CD14-positive monocyte (primary cell): ENCODE measurements at regions not wholly inside any gene's neighbourhood (a gene's known extent, or its start where the extent isn't known, plus 50 kb on each side); places are given as distances from the start of the nearest gene placed in this dataset.
A peak's percentile ranks its signal among the peaks of the same experiment; 100 is the strongest.

Experiments used
- DNase-seq, 3 donors: peaks; one replicate each; pipeline ENCODE4 v3.0.0-alpha.2; 2011 to 2022
- H2AFZ ChIP-seq: 2 replicates; pipeline ENCODE4 v1.6.0; 2012; ENCODE audit warnings: mild to moderate bottlenecking, low read depth, low read length, inconsistent platforms; ENCODE audit not compliant: insufficient read depth, poor library complexity, severe bottlenecking
- H3K27ac ChIP-seq, 2 donors: 1 replicate in 1 of 2; 2 replicates in 1 of 2; pipeline ENCODE4 v1.5.1; 2012 to 2013; ENCODE audit warnings: low read length in 2 of 2, control low read depth in 1 of 2, inconsistent platforms in 1 of 2, low read depth in 1 of 2, mild to moderate bottlenecking in 1 of 2
- H3K27me3 ChIP-seq, 2 donors: one replicate each; pipeline versions ENCODE4 v1.6.0 to v1.6.1; 2011 to 2013; ENCODE audit warnings: low read length in 2 of 2; ENCODE audit not compliant: control insufficient read depth in 2 of 2, insufficient read depth in 2 of 2
- H3K36me3 ChIP-seq, 2 donors: replicated peaks in 1 of 2; 1 replicate in 1 of 2; 2 replicates in 1 of 2; pipeline versions ENCODE4 v1.5.1 to v1.6.1; 2012 to 2013; ENCODE audit warnings: low read length in 2 of 2, control low read depth in 1 of 2, inconsistent platforms in 1 of 2, mild to moderate bottlenecking in 1 of 2; ENCODE audit not compliant: insufficient read depth in 2 of 2, control insufficient read depth in 1 of 2
- H3K4me1 ChIP-seq, 2 donors: 1 replicate in 1 of 2; 2 replicates in 1 of 2; pipeline versions ENCODE4 v1.5.1 to v1.6.1; 2012 to 2013; ENCODE audit warnings: low read length in 2 of 2, control low read depth in 1 of 2, inconsistent platforms in 1 of 2, mild to moderate bottlenecking in 1 of 2, moderate library complexity in 1 of 2; ENCODE audit not compliant: insufficient read depth in 2 of 2, control insufficient read depth in 1 of 2
- H3K4me2 ChIP-seq: replicated peaks from 2 replicates; pipeline ENCODE3; 2012; ENCODE audit warnings: low read length, moderate library complexity, mild to moderate bottlenecking; ENCODE audit not compliant: poor library complexity, severe bottlenecking; ENCODE audit errors: extremely low read depth
- H3K4me3 ChIP-seq, 3 experiments: fragments of 200-600 bp in 1 of 3; sonication (generic) in 1 of 3; replicated peaks in 1 of 3; 1 replicate in 2 of 3; 2 replicates in 1 of 3; pipeline ENCODE4 v1.5.1; 2011 to 2013; ENCODE audit warnings: low read length in 3 of 3, mild to moderate bottlenecking in 3 of 3, control low read depth in 2 of 3, low read depth in 2 of 3, inconsistent platforms in 1 of 3, moderate library complexity in 1 of 3
- H3K79me2 ChIP-seq: 2 replicates; pipeline ENCODE4 v1.6.0; 2012; ENCODE audit warnings: mild to moderate bottlenecking, control low read depth, inconsistent platforms, low read length, moderate library complexity; ENCODE audit not compliant: insufficient read depth
- H3K9ac ChIP-seq: 2 replicates; pipeline ENCODE4 v1.6.0; 2017; ENCODE audit warnings: low read length, mild to moderate bottlenecking; ENCODE audit not compliant: insufficient read depth, poor library complexity, severe bottlenecking
- H3K9me3 ChIP-seq, 2 donors: replicated peaks in 1 of 2; 1 replicate in 1 of 2; 2 replicates in 1 of 2; pipeline versions ENCODE4 v1.5.1 to v1.6.1; 2012 to 2013; ENCODE audit warnings: low read length in 2 of 2, control low read depth in 1 of 2; ENCODE audit not compliant: control insufficient read depth in 1 of 2, insufficient read depth in 1 of 2
- H4K20me1 ChIP-seq: 2 replicates; pipeline ENCODE4 v1.6.0; 2012; ENCODE audit warnings: mild to moderate bottlenecking, low read length, control low read depth, moderate library complexity; ENCODE audit not compliant: insufficient read depth
- H3K27ac Mint-ChIP-seq, 7 donors: one replicate each; pipeline ENCODE4 v1.8.0; 2020; ENCODE audit warnings: mild to moderate bottlenecking in 7 of 7, mixed read lengths in 7 of 7, moderate library complexity in 6 of 7, inconsistent platforms in 2 of 7
- H3K27me3 Mint-ChIP-seq, 3 donors: one replicate each; pipeline ENCODE4 v1.8.0; 2021 to 2022; ENCODE audit warnings: low read depth in 3 of 3, mild to moderate bottlenecking in 3 of 3, mixed read lengths in 3 of 3, moderate library complexity in 3 of 3, inconsistent platforms in 1 of 3
- H3K36me3 Mint-ChIP-seq, 2 donors: one replicate each; pipeline ENCODE4 v1.8.0; 2020; ENCODE audit warnings: mixed read lengths in 2 of 2, inconsistent platforms in 1 of 2, mild to moderate bottlenecking in 1 of 2
- H3K4me1 Mint-ChIP-seq: one replicate; pipeline ENCODE4 v1.8.0; 2020; ENCODE audit warnings: mild to moderate bottlenecking, mixed read lengths
- H3K4me3 Mint-ChIP-seq, 2 donors: one replicate each; pipeline ENCODE4 v1.8.0; 2020; ENCODE audit warnings: mild to moderate bottlenecking in 2 of 2, mixed read lengths in 2 of 2, moderate library complexity in 1 of 2
- H3K9me3 Mint-ChIP-seq, 7 donors: one replicate each; pipeline ENCODE4 v1.8.0; 2020 to 2022; ENCODE audit warnings: mixed read lengths in 7 of 7, mild to moderate bottlenecking in 6 of 7, moderate library complexity in 6 of 7, inconsistent platforms in 2 of 7
- CTCF ChIP-seq: fragments of 200-600 bp; IDR thresholded peaks from one replicate; pipeline ENCODE4 v1.8.0; 2022; ENCODE audit warnings: antibody characterized with exemption, mild to moderate bottlenecking
- WGBS: methylation state at CpG from one replicate; pipeline ENCODE4 v1.1.5; 2013; ENCODE audit warnings: missing lambda C conversion rate; ENCODE audit not compliant: insufficient coverage; 5-methylcytosine and 5-hydroxymethylcytosine counted together
- intact Hi-C, 2 donors: fragments of 100-400 bp; cut with micrococcal nuclease; formaldehyde crosslinking; loops; one replicate each; pipeline versions ENCODE4 v1.15.0 to v1.15.1; 2023

- intact Hi-C loops = no loop called here
- H2AFZ ChIP-seq = no peak overlapping the region
- Mint-ChIP-seq H3K4me1 (no peaks in the 10 kb centered on the region), H3K36me3 (no peaks in the 10 kb centered on the region), H3K27ac (no peak overlapping the region), H3K4me3 (peak overlapping the region in 1 of 2 donors; percentile 9), H3K27me3 (no peaks in the 10 kb centered on the region), H3K9me3 (peaks cover 12 to 47% (median 33%) of the 10 kb centered on the region in 7 donors)
- 95% methylated on average over 13 of the region's 13 CpGs for WGBS
- H4K20me1 ChIP-seq = no peaks in the 10 kb centered on the region
- H3K27ac ChIP-seq = no peak overlapping the region
- no peaks in the 10 kb centered on the region for H3K27me3 ChIP-seq
- no peak overlapping the region for H3K9ac ChIP-seq
- no peak overlapping the region for H3K4me3 ChIP-seq
- no peaks in the 10 kb centered on the region for H3K36me3 ChIP-seq
- H3K9me3 ChIP-seq = peaks cover 45 to 54% of the 10 kb centered on the region in 2 donors
- no peak for DNase-seq
- no peaks in the 10 kb centered on the region for H3K79me2 ChIP-seq
- TF ChIP-seq CTCF = no peak
- no peak overlapping the region for H3K4me2 ChIP-seq
- H3K4me1 ChIP-seq = no peaks in the 10 kb centered on the region
These were observed 243.0 kb upstream of the MYOCD start for GRCh38 chr17:12422651-12423050.

- Histone ChIP-seq H3K4me3 (no peak overlapping the region), H3K36me3 (no peaks in the 10 kb centered on the region), H3K27ac (no peak overlapping the region), H3K4me1 (no peaks in the 10 kb centered on the region), H3K9me3 (peaks cover 49 to 52% of the 10 kb centered on the region in 2 donors), H4K20me1 (no peaks in the 10 kb centered on the region), H3K9ac (no peak overlapping the region), H3K27me3 (no peaks in the 10 kb centered on the region), H3K79me2 (no peaks in the 10 kb centered on the region), H3K4me2 (no peak overlapping the region), H2AFZ (no peak overlapping the region)
- no peaks in the 10 kb centered on the region for H3K36me3 Mint-ChIP-seq
- DNase-seq = no peak
- no peaks in the 10 kb centered on the region for H3K27me3 Mint-ChIP-seq
- WGBS = 94% methylated on average over 5 of the region's 7 CpGs
- H3K4me3 Mint-ChIP-seq = no peak overlapping the region
- no peaks in the 10 kb centered on the region for H3K4me1 Mint-ChIP-seq
- H3K9me3 Mint-ChIP-seq = peaks cover 12 to 47% (median 35%) of the 10 kb centered on the region in 7 donors
- no peak for TF ChIP-seq CTCF
- no peak overlapping the region for H3K27ac Mint-ChIP-seq
- intact Hi-C loops = no loop called here
These were observed 242.4 kb upstream of the MYOCD start for GRCh38 chr17:12423337-12423736.
